Skeletal muscle satellite cell (primary cell): ENCODE measurements at regions not wholly inside any gene's neighbourhood (a gene's known extent, or its start where the extent isn't known, plus 50 kb on each side); places are given as distances from the start of the nearest gene placed in this dataset.

Experiments
- H3K27me3 ChIP-seq: 2 replicates; pipeline ENCODE4 v1.7.0; 2013; ENCODE audit warnings: low read length; ENCODE audit not compliant: control insufficient read depth, insufficient read depth
- H3K36me3 ChIP-seq: 2 replicates; pipeline ENCODE4 v1.7.0; 2013; ENCODE audit warnings: mild to moderate bottlenecking, control low read depth, low read length; ENCODE audit not compliant: insufficient read depth
- H3K4me1 ChIP-seq: 2 replicates; pipeline ENCODE4 v1.7.0; 2013; ENCODE audit warnings: low read length; ENCODE audit not compliant: control insufficient read depth, insufficient read depth
- H3K4me2 ChIP-seq: 2 replicates; pipeline ENCODE4 v1.7.0; 2013; ENCODE audit warnings: mild to moderate bottlenecking, low read length
- H3K4me3 ChIP-seq: 2 replicates; pipeline ENCODE4 v1.7.0; 2013; ENCODE audit warnings: low read length
- H3K9ac ChIP-seq: 2 replicates; pipeline ENCODE4 v1.7.0; 2013; ENCODE audit warnings: mild to moderate bottlenecking, low read depth, low read length, moderate library complexity
- H3K9me3 ChIP-seq: replicated peaks from 2 replicates; pipeline ENCODE4 v1.7.0; 2013; ENCODE audit warnings: mild to moderate bottlenecking, control low read depth, low read length

DNA sequence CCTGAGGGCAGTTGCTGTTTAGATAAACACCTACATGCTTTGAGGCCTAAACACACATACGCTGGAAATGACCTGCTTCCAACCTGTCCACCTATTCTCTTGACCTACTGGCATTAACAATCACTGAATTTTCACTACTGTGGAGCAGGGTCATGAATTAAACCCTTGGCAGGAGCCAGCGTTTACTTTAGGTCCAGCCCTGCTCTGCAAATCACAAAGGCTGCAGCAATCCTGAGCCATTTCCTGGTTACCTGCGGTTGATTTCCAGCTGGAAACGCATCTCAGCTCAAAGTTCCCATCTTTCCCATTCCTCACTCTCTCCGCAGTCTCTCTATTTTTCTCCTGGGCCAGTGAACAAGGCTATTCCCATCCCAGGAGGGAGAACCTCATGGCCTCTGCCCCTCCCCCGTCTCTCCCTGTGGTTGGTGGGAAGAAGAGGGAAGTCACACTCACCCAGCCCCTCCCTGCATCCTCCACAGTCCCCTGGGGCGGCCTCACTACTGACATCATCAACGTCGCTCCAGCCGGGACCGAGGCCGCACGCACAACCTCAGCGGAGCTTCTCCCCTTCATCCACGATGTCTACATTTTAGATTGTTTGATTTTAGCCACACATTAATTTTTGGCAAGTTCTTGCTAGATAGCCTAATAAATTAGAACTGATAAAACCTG, 84.5 kb upstream of the SNTG2 start:
- no peaks in the 10 kb centered on the region for H3K4me1 ChIP-seq
- H3K9ac ChIP-seq = no peak overlapping the region
- no peaks in the 10 kb centered on the region for H3K9me3 ChIP-seq
- H3K27me3 ChIP-seq = no peaks in the 10 kb centered on the region
- H3K4me2 ChIP-seq = no peak overlapping the region
- H3K4me3 ChIP-seq = no peak overlapping the region
- H3K36me3 ChIP-seq = no peaks in the 10 kb centered on the region

DNA sequence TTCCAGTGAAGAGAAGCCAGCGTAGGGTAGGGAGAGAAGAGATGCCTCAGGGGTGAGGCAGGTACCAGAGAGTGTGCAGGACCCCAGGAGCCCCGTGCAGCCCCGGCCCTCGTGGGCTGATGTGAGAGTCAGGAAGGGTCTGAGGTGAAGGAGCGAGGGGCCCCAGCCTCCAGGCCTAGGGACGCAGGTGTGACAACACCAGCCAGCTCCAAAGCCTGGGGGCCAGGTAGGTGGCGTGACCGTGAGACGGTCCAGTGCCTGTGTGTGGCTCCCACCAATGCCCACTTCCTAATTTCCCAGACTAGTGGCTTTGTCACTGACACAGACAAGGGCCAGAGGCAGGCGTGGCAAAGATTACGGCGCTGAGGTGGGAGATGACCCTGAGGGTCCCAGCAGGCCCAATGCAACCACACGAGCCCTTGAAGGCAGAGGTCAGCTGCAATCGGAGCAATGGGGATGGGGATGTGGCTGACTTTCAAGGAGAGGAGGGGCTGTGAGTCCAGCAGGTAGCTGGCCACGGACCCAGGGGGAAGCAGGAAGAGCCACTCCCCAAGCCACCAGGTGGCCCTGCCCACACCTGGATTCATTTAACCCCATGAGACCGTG, 86.0 kb upstream of the SNTG2 start:
- no peak overlapping the region for H3K4me2 ChIP-seq
- no peaks in the 10 kb centered on the region for H3K4me1 ChIP-seq
- H3K9me3 ChIP-seq = no peaks in the 10 kb centered on the region
- no peaks in the 10 kb centered on the region for H3K27me3 ChIP-seq
- no peak overlapping the region for H3K4me3 ChIP-seq
- H3K9ac ChIP-seq = no peak overlapping the region
- H3K36me3 ChIP-seq = no peaks in the 10 kb centered on the region

DNA sequence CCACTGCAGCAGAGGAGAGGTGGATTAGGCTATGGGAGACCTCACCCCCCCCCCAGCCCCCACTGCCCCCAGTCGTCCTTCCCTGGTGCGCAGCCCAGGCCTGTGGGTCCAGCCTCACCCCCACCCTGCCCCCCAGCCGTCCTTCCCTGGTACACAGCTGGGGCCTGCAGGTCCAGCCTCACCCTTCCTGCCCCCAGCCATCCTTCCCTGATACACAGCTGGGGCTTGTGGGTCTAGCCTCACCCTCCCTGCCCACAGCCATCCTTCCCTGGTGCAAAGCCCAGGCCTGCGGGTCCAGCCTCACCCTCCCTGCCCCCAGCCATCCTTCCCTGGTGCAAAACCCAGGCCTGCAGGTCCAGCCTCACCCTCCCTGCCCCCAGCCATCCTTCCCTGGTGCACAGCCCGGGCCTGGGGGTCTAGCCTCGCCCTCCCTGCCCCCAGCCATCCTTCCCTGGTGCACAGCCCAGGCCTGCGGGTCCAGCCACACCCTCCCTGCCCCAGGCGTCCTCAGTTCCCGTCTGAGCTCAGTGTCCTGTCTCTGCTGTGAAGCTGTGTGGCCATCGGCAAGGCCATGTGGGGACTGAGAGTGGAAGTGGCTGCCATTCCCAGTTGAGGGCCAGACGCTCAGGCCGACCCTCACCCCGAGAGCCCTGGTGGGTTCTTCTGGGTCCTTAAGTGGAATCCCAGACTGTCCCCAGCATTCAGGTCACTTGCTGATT, 86.8 kb upstream of the SNTG2 start:
- no peaks in the 10 kb centered on the region for H3K36me3 ChIP-seq
- no peak overlapping the region for H3K9ac ChIP-seq
- no peak overlapping the region for H3K4me3 ChIP-seq
- no peaks in the 10 kb centered on the region for H3K9me3 ChIP-seq
- H3K4me1 ChIP-seq = no peaks in the 10 kb centered on the region
- no peak overlapping the region for H3K4me2 ChIP-seq
- no peaks in the 10 kb centered on the region for H3K27me3 ChIP-seq

DNA sequence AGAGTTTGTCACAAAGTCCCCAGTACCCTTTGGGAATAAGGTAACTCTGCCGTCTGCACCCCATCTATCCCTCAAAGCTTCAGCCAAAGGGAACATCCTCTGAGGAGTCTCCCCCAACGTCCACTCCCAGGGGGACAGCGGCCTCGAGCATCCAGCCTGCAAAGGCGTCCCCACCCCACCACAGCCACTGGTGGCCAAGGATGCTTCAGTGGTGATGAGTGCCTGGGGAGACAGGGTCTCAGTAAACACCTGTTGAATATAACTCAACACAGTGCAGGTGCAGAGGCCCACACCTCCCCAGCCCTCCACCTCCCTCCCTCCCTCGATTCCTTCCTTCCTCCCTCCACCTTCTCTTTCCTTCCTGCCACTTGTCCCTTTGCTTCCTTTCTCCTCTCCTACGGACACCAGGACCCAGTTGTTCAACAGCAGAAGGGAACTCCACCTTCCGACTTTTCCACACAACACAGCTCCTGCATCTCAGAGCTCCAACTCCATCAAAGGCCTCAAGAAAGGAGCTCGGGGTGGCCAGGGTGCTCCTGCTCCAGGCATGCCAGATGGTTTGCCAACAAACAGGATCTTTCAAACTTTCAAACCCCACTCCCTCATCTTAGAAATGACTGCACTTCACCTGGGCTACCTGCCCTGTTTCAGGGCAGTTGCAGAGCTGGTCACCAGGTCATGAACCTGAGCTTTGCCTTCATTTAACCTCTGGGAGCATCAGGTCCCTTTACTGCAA, 87.8 kb upstream of the SNTG2 start:
- Histone ChIP-seq H3K9me3 (no peaks in the 10 kb centered on the region), H3K4me2 (no peak overlapping the region), H3K4me3 (no peak overlapping the region), H3K4me1 (no peaks in the 10 kb centered on the region), H3K36me3 (no peaks in the 10 kb centered on the region), H3K9ac (no peak overlapping the region), H3K27me3 (no peaks in the 10 kb centered on the region)

DNA sequence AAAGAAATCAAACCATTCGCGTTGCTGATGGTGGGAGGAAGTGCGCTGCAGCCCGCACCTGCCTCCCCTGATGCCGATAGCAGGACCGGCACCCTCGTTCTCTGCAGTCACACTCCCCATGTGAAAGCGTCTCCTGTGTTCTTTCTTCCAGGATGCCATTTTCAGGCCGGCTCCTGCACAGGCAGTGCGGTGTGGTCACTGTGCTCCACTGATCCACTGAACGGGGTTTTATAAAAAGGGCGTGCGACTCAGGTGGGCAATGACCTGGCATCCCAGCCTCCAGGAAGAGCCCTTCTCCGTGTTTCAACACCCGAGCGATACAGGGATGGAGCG, 88.3 kb upstream of the SNTG2 start:
- no peak overlapping the region for H3K4me2 ChIP-seq
- no peak overlapping the region for H3K9ac ChIP-seq
- H3K36me3 ChIP-seq = no peaks in the 10 kb centered on the region
- H3K4me3 ChIP-seq = no peak overlapping the region
- H3K4me1 ChIP-seq = no peaks in the 10 kb centered on the region
- H3K27me3 ChIP-seq = no peaks in the 10 kb centered on the region
- no peaks in the 10 kb centered on the region for H3K9me3 ChIP-seq

DNA sequence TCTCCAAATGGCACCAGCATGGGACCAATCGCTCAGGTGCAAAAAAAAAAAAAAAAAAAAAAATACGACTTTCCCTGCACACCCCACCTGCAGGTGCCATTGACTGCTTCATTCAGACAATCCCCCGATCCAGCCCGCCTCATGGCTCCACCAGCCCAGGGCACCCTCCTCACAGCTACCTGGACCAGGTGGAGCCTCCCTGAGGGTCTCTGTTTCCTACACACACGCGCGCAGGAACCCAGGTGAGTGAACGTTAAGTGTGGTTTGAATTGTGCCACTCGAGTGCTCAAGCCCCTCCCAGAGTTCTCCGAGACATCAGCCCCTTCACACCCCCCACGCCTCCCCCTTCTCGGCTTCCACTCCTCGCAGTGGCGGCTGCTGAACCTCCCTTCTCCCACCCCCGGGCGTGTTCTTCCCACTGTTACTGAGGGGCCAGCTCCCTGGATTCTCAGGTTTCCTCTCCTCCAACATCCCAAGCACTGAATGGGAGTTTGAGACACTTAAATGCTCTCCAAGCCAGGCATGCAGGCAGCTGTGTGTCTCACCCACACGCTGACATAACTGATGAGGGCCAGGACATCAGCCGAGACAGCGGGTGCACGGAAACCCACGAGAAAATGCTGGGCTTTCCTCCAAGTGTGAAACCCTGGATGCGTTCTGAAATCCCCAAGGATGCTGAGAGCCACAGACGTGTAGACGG, 88.8 kb upstream of the SNTG2 start:
- no peak overlapping the region for H3K4me3 ChIP-seq
- H3K27me3 ChIP-seq = no peaks in the 10 kb centered on the region
- no peak overlapping the region for H3K9ac ChIP-seq
- no peaks in the 10 kb centered on the region for H3K4me1 ChIP-seq
- H3K36me3 ChIP-seq = no peaks in the 10 kb centered on the region
- no peak overlapping the region for H3K4me2 ChIP-seq
- no peaks in the 10 kb centered on the region for H3K9me3 ChIP-seq

DNA sequence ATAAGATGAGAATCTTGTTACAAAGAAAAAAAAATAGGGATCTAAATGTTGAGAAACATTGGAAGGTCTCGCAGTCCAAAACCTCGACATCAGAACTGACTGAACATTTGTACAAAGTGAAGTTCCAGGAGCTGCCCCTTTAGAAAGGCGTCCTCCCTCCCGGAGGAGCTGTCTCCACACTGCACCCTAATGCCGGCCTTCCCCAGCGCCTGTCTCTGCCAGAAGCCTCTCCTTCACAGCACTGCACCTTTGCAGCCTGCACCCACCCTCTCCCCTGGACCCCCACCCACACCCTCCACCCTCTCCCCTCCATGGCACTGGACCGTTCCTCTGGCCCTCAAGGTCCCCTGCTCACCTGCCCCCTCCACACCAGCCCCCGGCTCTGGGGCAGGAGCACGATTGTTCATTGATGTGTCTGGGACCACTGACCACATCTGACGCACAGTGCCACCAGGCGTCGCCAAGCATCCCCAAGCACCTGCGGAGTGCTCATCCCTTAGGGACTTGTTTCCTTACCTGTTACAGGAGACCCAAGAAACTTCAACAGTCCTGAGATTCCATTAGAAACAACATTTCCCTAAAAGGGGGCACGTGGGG, 90.3 kb upstream of the SNTG2 start:
- H3K36me3 ChIP-seq = no peaks in the 10 kb centered on the region
- no peak overlapping the region for H3K4me2 ChIP-seq
- no peak overlapping the region for H3K9ac ChIP-seq
- H3K27me3 ChIP-seq = no peaks in the 10 kb centered on the region
- H3K4me1 ChIP-seq = no peaks in the 10 kb centered on the region
- H3K4me3 ChIP-seq = no peak overlapping the region
- no peaks in the 10 kb centered on the region for H3K9me3 ChIP-seq

DNA sequence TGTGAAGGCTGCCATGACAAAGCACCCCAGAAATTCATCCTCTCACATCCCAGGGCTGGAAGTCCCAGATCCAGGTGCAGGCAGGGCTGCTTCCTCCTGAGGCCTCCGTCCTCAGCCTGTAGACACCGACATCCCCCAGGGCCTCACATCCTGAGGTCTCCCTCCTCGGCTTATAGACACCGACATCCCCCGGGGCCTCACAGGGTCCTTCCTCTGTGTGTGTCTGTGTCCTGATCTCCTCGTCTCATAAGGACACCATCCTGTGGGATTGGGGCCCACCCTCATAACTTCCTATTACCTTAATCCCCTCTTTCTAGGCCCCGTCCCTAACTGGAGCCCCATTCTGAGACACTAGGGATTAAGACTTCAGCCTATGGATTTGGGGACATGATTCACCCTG, 92.0 kb upstream of the SNTG2 start:
- Histone ChIP-seq H3K9me3 (no peaks in the 10 kb centered on the region), H3K4me3 (no peak overlapping the region), H3K4me1 (no peaks in the 10 kb centered on the region), H3K27me3 (no peaks in the 10 kb centered on the region), H3K4me2 (no peak overlapping the region), H3K9ac (no peak overlapping the region), H3K36me3 (no peaks in the 10 kb centered on the region)

DNA sequence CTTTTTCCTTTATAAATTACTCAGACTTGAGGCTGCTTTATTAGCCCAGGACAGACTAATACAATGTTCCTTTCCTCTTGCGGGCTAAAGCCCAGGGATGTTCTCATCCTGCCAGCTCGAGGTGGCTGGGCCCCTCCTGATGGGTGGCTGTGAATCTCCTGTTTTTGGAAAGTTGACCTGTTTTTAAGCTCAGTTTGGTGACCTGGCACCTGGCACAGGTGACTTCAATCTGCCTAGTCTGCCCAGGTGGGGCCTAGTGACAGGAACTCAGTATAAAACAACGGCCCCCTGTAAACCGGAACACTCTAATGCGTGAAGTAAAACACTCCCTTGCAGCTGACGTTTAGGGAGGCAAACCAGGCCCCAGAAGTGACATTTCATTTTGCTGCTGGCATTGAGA, 92.7 kb upstream of the SNTG2 start:
- Histone ChIP-seq H3K4me2 (no peak overlapping the region), H3K9ac (no peak overlapping the region), H3K4me1 (no peaks in the 10 kb centered on the region), H3K4me3 (no peak overlapping the region), H3K27me3 (no peaks in the 10 kb centered on the region), H3K36me3 (no peaks in the 10 kb centered on the region), H3K9me3 (no peaks in the 10 kb centered on the region)

DNA sequence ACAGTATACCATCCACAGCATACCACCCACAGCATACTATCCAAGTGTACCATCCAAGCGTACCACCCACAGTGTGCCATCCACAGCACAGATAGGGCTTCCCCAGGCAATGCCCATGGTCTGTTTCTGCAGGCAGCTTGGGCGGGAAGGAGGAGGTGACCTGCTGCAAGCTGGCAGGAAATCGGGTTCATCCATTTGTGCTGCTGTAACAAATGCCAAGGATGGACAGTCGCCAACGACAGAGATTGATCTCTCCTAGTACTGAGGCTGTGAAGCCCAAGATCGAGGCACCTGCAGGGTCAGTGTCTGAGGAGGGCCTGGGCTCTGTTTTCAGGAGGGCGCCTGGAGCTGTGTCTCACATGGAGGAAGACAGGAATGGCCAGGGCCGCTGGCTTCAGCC, 93.6 kb upstream of the SNTG2 start:
- Histone ChIP-seq H3K4me2 (no peak overlapping the region), H3K4me3 (no peak overlapping the region), H3K36me3 (no peaks in the 10 kb centered on the region), H3K9ac (no peak overlapping the region), H3K4me1 (no peaks in the 10 kb centered on the region), H3K27me3 (no peaks in the 10 kb centered on the region), H3K9me3 (no peaks in the 10 kb centered on the region)

DNA sequence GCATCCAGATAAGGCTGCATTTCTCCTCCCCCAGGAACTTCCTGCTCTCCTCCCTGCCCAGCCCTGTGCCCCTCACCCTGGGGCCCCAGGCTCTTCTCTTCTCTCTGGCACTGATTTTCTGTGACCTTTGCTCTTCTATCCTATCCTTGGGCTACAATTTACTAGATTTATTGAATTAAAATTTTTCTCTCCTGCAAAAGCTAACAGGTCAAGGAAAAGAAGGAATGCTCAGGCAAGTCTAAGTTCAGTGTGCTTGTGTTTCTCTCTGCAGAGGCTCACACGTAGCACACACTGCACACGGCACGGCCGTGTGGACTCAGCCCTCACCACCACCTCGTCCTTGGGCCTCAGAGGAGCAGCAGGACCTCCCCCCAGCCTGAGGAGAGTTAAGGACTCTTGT, 94.2 kb upstream of the SNTG2 start:
- no peak overlapping the region for H3K9ac ChIP-seq

More for the DNA sequence above, 94.2 kb upstream of the SNTG2 start:
- no peaks in the 10 kb centered on the region for H3K27me3 ChIP-seq
- H3K9me3 ChIP-seq = no peaks in the 10 kb centered on the region
- H3K4me2 ChIP-seq = no peak overlapping the region
- no peak overlapping the region for H3K4me3 ChIP-seq
- H3K36me3 ChIP-seq = no peaks in the 10 kb centered on the region
- no peaks in the 10 kb centered on the region for H3K4me1 ChIP-seq
